ENCODE measurements at regions not wholly inside any gene's neighbourhood (a gene's known extent, or its start where the extent isn't known, plus 50 kb on each side); places are given as distances from the start of the nearest gene placed in this dataset.

DNA sequence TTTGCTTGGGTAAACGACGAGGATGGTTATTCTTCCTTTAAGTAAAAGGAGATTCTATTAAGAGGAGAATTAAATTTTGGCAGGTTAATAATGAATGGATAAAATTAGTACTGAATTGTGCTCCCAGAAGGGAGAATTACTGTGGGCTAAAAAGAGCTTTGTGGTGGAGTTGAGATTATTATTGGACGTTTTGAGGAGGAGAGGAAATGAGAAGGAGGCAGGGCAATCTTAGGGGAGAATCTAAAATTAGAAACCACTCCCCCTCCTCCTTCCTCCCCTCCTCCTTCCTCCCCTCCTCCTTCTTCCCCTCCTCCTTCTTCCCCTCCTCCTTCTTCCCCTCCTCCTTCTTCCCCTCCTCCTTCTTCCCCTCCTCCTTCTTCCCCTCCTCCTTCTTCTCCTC is 331.8 kb downstream of the PRL start:
- DNase-seq (ENCODE audit: low spot score), result no peak

GRCh38 chr6:21965953-21966539 is 330.8 kb downstream of the PRL start:
- DNase-seq (ENCODE audit: low spot score), result no peak

DNA sequence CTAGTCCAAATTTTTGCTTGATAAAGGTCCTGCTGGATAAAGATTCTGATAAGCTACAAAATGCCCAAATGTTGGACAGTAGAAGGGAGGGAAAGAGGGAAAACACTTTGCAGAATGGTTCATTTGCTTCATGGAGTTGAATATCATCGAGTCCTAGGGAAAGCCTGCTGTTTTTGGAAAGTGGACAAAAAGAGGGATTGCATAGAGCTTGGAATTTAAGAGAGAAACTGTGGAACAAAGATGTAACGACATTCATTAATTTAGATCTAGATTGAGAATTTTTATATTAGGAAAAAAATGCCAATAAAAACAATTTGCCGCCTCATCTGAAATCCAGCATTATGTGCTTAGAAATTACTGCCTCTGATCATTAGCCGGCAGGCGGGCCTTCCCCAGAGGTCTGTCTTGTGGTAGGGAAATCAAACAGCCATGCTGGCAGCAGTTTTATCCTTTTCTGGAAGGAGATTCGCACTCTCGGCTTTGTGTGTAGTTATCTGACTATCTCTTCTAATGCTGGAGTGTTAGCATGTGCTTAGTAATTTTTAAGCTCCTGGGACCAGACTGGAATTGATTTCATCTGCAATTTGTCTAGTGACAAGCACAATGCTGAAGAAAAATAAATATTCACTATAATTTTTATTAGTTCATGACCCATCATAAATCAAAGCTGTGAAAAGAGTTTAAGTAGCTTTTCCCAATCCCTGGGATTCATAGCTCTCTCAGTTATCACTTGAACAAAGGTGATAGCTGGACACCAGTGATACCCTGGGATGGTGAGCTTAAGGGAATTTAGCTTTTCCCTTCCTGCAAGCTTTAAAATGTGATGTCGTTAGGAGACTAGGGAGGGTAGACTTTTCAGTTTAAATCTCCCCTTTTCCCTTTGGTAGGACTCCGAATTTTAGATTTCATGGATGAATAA is 329.5 kb downstream of the PRL start:
- no peak for DNase-seq (ENCODE audit: low spot score)

GRCh38 chr6:21968411-21968810 is 328.4 kb downstream of the PRL start:
- DNase-seq (ENCODE audit: low spot score), result no peak

- DNase-seq (ENCODE audit: low spot score), result no peak
These were observed 327.6 kb downstream of the PRL start for GRCh38 chr6:21969192-21969591.

GRCh38 chr6:21970569-21971300 is 326.1 kb downstream of the PRL start:
- no peak for DNase-seq (ENCODE audit: low spot score)

DNA sequence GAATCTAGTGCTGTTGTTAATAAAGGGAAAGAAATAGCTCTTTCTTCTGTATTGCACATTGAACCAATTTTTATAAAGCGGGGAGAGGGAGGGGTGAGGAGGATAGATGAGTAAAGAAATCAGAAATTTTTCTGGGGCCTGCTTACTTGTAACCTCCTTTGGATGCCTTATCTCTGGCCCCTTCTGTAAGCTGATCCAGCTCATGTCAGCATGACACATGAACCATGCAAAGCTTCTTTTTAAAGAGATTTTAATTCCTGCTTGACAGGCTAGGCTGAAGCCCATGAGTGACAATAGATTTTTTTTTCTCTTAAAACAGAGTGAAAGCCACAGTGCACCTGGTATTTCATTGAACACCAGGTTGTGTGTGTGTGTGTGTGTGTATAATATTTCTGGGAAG is 325.3 kb downstream of the PRL start:
- no peak for DNase-seq (ENCODE audit: low spot score)

GRCh38 chr6:21972516-21972915 is 324.3 kb downstream of the PRL start:
- no peak for DNase-seq (ENCODE audit: low spot score)

DNA sequence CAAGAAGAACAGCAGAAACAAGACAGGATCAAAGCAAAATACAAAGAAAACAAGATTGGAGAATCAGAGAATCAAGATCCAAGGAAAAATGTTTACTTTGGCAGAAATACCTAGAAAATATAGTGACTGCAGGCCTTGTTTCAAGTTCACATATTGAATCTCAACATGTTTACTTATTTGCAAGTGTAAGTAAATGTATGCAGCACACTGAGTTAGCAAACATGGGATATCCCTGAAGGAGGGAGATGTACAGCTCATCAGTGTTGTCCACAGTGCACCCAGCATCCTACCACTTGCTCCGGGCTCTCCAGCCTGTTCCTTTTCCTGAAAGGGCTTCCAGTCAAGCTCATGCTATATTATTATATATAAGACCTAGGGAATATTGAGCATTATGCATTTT is 319.5 kb downstream of the PRL start:
- no peak for DNase-seq (ENCODE audit: low spot score)

DNA sequence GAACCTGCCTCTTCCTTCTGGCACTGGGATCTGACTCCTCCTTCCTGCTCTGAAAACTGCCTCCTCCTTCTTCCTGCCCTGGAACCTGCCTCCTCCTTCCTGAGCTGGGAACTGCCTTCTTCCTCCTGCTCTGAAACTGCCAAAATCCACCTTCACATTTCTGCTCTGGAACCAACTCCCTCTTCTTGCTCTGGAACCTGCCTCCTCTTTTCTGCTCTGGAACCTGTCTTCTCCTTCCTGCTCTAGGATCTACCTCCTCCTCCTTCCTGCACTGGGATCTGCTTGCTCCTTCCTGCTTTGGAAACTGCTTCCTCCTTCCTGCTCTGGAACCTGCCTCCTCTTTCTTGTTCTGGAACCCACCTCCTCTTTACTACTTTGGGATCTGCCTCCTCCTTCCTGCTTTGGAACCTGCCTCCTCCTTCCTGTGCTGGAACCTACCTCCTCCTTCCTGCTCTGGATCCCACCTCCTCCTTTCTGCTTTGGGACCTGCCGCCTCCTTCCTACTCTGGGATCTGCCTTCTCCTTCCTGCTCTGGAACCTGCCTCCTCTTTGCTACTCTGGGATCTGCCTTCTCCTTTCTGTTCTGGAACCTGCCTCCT is 315.5 kb downstream of the PRL start:
- DNase-seq (ENCODE audit: low spot score), result no peak

GRCh38 chr6:21984135-21984534 is 312.7 kb downstream of the PRL start:
- no peak for DNase-seq (ENCODE audit: low spot score)

DNA sequence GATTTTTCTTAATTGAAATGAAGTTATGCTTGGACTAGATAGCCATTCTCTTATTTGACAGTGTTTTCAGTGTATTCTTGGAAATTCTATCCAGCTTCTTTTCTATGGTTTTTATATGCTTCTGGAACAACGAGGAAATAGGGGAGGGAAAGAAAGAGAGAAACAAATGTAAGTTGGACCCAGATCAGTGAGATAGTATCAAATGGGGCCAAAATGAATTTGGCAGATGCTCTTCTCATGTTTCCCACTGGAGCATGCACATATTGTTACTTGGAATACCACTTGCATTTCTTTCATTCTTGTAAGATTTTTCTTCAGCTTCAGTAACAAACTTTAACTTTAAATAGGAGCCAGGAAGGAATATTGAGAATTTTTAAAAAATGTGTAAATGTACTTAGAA is 312.3 kb downstream of the PRL start:
- no peak for DNase-seq (ENCODE audit: low spot score)

DNA sequence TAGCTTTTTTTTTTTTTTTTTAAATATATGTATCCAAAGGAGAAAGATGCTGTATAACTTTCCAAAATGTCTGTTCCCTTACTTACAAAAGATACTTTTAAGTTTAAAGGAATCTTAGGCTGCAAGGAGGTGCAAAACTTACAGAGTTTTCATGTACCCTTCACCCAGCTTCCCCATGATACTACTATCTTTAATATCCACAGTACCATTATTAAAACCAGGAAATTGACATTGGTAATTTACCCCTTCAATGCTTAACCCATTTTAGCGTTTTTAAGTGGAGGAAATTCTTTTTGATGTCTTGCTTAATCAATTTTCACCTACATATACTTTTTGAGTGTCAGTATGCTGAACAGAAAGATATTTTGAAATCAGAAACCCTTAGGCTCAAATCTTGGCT is 310.9 kb downstream of the PRL start:
- no peak for DNase-seq (ENCODE audit: low spot score)

DNA sequence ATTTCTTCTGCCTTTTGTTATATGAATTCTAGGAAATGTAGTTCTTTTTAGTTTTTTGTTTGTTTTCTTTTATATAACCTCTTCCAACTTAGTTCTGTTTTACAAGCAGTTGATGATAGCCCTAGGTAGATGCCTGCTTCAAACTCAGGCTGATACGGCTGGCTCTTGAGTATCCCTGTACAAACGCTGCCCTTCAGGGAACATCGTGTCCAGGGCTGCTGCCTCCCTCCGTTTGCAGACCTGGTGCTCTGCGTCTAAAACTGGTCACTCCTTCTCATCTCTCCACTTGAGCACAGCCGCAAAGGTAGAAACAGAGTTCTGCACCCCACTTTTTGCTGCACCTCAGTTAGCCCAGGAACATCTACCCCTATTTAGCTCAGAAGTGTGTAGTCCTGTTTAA is 310.1 kb downstream of the PRL start:
- DNase-seq (ENCODE audit: low spot score), result no peak

DNA sequence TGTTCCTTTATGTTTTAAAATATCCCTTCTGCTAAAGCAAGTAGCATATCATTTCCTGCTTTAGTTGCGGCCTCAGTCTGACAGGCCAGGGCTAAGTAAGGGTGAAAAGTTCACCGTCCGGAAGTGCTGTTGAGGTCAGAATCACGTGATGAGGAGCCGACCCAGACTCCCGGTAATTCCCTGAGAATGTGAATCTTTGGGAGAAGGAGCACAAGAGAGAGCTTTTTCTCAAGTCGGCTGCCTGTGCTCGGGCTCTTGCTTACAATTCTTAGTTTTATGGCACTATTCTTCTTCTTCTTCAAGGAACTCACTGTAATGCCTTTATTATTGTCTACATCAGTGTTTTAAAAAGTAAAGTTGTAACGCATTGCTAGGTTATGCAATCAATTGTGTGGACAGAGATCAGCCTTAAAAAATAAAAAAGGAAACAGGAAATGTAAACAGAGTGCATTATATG is 309.3 kb downstream of the PRL start:
- no peak for DNase-seq (ENCODE audit: low spot score)

DNA sequence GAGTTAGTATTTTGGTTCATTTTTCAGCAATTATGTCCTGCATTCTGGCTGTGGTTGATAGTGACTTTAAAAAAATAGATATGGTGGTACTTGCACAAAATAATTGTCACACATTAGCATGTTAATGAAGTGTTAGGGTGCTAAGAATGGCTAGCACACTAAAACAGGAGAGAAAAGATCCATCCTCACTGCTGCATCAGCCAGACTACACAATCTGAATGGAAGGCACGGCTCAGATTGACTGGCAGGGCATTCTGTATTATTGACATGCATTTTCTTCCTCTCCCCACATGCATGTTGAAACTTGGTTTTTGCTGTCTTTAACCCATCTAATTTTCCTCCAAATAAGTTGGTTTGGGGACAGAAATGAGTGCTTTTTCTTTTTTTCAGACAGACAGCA is 306.3 kb downstream of the PRL start:
- no peak for DNase-seq (ENCODE audit: low spot score)

- no peak for DNase-seq (ENCODE audit: low spot score)
These were observed 304.5 kb downstream of the PRL start for GRCh38 chr6:21992178-21992967.

DNA sequence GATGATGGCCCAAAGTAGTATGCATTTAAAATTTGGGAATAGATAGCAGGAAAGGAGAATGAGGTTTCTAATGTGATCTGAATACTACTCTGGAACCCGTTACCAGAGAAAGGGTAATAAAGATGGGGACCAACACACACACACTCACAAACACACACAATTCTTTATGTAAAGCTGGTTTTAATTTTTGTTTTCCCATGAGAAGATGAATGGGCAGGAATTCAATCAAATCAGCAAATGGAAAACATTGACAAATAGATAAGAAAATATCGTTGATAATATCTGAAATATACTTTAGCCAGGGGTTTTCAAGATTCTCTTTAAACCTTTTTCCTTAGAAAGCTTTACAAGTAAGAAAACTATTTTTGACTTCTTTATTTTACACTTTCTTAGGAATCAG is 303.0 kb downstream of the PRL start:
- no peak for DNase-seq (ENCODE audit: low spot score)

DNA sequence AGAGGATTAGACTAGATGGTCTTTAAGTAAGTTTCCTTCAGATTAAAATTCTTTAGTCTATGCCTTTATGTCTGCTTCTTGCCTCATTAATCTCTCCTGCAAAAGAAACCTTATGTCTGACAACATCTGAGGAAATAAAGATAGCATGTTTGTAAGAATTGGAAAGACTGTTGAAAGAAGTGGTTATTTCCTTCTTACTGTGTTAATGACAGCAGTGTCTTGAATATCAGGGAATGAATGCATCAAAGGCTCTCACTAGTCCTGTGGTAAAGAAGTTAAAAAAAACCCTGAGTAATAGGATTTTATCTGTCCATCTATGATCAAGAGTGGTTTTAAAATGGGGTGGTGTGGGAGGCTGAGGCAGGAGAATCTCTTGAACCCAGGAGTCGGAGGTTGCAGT is 302.0 kb downstream of the PRL start:
- DNase-seq (ENCODE audit: low spot score), result no peak

- no peak for DNase-seq (ENCODE audit: low spot score)
These were observed 301.5 kb downstream of the PRL start for GRCh38 chr6:21995318-21995717.

DNA sequence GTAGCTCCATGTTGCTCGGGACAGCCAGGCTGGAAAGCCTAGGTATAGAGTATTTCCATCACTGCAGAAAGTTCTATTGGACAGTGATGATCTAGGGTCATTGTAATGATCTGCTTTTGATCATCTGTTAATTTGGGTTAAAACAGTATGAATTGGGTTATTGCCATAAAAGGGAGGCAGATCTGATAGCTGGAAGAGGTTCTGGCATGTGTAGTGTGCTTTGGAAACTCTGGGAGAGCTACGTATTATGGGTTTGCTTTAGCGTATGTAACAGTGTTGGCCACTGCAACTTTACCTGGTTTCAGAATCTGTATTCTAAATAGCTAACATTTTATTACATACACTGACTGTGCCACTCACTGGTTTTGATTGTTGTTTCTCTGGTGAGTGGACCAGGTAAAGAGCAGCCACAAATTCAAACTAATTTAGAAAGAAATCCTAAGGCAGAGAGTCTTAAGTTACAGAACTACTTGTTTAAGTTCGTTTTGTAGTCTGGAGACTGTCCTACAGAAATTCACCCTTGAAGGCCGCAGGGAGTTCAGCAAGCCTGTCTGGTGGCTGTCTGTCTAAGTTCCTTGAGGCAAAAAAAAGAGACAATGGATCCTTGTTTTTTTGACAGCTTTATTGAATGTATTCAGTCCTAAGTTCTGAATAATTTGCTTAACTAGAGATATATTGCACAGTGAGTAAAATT is 300.3 kb downstream of the PRL start:
- no peak for DNase-seq (ENCODE audit: low spot score)

All from hematopoietic multipotent progenitor cell treated with erythropoietin and hydrocortisone succinate and interleukin-3 and kit ligand, for 15 days (in vitro differentiated cells).